GM19468 (cell line): ENCODE measurements at regions not wholly inside any gene's neighbourhood (a gene's known extent, or its start where the extent isn't known, plus 50 kb on each side); places are given as distances from the start of the nearest gene placed in this dataset.
"Not testable (repeated sequence)": the region's sequence is repeated elsewhere in the genome, so short reads cannot be mapped to it uniquely, and the experiment has no call there.

ENCODE experiments used
- ATAC-seq: cut with Tn5 transposase; IDR thresholded peaks from one replicate; pipeline ENCODE4 v1.9.1; 2021; ENCODE audit warnings: mild to moderate bottlenecking, moderate library complexity, moderate number of reproducible peaks; ENCODE audit not compliant: unreplicated experiment; ENCODE audit errors: extremely low read depth

DNA sequence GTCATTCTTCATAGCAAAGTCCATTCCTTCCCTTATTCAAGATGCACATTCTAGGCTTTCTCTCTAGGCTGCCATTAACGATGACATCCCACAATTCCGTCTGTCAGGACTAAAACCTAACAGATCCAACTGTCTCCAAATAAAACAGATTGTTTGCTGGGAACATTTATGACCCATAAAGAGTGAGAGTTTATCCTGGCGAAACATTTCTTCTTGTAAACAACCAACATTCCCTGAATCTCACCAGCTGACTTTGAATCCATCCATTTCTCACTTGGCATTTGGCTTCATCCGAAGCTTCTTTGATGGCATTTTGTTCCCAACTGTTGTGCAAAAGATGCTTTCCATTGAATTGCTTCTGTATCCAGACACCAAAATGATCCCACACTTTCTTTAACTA lies 93.1 kb downstream of the OLIG3 start:
- ATAC-seq, result no peak

DNA sequence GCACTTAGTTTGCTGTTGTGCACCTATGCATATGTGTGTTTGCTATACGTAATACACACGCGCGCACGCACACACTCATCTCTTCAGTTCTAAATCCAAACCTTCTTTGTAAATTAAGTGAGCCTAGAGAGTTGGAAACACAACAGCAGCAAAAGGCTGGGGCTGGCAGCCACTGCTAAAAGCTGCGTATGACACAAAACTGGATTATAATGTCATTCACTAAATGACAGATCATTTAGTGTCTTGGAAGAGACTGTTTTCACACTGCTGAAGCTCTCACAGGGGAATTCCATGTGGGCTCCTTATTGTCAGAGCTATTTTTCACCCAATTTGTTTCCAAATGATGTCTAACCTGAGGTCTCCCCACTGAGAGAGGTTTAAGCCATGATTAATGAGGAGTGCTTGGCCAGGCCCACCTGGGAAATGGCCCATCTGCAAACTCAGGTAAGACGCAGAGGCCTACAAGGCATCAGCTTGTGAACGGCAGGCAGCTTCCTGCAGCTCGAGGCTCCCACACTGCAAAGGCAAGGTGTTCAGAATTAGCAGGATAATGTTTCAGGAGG lies 94.2 kb downstream of the OLIG3 start:
- ATAC-seq, result no peak

DNA sequence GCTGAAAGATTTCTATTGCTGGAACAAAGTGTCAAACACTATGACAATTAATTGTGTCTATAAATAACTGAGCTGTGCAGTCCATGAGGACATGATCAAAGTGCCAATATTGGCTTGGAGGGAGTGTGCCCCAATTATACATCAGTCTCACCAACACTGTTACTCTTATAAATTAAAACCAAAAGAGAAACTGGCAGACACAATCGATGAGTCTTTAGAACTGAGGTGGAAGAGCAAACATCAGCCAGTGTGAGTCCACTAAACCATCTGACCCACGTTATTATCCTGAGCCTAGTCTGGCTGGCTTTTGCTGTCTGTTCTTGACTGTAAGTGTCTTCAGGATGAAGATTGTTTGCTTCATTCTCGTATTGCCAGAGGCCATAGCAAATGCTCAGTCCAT lies 98.9 kb downstream of the OLIG3 start:
- ATAC-seq, result no peak

DNA sequence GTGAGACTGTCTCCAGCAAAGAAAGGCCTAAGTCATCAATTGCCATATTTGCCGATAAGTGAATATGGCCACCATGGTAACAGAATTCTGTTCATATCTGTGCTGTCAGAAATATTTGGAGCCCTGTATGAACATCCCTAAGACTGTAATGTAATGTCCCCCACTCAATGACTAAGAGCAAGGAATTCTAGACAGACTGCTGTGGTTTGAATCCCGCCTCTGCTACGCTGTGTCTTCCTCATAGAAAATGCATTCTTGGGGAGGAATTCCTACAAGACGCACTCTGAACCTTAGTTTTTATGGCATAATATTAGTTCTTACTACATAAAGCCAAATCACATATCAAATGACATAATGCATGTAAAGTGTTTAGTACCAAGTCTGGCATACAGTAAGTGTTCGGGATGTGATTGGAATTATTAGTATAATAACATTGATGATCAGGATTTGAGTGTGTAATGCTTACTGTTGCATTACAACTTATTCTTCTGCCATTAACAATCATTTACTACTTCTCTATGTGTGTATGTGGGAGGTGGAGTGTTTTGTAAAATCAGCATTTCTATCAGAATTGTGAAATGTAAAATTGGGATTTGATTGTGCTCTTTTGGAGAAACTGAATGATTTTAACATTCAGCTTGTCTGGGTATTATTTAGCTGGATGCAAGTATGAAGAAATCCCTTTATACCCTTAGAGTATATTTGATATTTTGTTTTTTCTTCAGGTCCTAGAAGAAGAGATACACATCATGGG lies 103.0 kb downstream of the OLIG3 start:
- no peak for ATAC-seq

DNA sequence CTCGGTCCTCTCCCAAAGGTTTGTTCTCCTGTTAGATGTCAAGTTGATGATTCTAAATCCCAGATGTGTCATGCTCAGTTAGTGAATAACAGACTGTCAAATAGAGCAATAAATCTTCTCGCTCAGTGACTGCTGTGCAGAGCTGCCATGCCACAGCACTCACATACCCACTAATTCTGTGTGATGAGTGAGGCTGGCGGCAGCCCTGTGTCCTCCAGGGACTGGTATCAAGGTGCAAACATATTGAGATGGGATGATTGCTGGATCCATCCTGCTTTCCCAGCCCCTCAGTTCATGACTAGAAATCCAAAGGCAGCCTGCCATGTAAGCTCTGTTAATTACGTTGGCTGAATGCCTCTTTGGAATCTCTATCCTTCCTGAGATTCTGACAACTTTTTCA lies 103.9 kb downstream of the OLIG3 start:
- ATAC-seq, result no peak

DNA sequence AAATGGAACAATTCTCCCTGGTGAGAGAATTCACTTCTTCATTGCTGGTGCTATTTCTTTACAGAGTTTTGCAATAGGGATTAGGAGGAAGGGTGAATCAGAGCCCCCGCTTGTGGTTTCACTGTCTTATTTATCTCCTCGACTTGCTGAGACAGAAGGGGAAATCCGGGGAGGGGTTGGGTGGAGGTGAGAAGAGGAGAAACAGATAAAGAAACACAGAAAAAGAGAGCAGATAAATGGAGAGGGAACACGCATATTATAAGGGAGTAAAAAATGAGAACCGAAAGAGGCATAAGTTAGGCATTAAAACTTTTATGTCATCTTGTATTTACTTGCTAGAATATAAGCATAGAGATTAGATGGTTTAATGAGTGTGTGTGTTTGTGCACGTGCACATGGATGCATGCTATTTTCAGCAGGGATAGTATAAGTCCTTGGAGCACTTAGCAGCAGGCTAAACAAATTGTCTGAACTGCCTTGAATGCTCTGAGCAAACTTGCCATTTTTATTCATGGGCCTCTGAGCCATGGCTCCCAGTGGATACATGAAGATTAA lies 105.0 kb downstream of the OLIG3 start:
- ATAC-seq, result no peak

DNA sequence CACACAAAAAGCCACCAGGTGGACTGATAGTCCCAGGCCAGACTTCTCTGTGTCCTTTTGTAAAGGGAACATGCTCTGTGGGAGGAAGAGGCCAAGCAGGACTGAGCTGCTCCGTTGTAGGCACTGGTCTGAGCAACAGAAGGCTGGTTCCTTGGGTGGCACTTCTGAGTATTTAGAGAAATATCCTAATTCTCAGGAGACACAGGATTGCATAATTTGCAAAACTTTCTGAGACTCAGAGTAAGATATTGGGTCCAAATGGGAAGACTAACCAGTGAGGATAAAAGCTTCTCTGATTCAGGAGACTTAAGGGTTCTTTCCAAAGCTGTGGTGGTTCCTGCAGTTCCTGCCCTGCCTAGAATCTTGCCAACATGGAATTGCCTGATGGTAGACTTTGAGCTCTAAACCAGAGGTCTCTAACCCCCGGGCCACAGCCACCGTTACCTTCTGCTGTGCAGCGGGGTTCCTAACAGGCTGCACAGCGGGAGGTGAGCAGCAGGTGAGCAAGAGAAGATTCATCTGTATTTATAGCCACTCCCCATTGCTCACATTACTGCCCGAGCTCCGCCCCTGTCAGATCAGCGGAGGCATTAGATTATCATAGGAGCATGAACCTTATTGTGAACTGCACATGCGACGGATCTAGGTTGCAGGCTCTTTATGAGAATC lies 107.0 kb downstream of the OLIG3 start:
- no peak for ATAC-seq

DNA sequence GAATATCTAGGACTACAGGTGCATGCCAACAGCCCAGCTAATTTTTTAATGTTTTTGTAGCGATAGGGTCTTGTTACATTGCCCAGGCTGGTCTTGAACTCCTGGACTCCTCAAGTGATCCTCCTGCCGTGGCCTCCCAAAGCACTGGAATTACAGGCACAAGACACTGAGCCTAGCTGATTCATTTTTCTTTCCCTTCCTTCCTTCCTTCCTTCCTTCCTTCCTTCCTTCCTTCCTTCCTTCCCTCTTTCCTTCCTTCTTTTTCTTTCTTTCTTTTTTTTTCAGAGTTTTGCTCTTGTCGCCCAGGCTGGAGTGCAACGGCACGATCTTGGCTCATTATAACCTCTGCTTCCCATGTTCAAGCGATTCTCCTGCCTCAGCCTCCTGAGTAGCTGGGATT lies 110.9 kb downstream of the OLIG3 start:
- not testable (repeated sequence) for ATAC-seq

DNA sequence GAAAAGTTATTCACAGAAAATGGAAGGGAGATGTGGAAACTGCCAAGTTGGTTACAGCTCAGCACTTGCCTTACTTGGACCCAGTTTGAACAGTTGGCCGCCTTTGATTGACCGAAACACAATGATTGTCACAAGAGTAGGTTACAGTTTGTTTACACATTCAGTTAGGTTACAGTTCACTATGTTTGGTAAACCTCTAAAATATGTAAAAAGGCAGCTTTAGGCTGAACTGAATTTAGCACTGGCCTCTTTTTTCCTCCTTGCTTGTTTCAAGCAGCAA lies 116.2 kb downstream of the OLIG3 start:
- ATAC-seq, result no peak

DNA sequence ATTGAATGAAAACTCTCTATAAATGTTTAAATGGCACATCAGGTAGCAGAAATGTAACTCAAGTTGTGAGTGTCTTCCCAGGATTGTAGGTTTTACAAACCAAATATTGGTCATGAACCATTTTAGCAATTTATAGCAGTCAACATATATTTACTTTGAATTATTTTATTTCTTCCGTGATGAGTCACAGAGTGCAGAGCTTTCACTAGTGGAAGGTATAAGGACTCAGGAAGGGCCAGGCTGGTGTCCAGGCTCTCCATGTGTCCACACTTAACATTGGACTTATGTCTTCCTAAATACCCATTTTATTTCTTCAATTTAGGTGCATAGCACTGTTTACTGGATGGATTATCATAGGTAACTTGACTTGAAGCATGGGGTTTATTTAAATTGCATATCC lies 120.9 kb downstream of the OLIG3 start:
- no peak for ATAC-seq

DNA sequence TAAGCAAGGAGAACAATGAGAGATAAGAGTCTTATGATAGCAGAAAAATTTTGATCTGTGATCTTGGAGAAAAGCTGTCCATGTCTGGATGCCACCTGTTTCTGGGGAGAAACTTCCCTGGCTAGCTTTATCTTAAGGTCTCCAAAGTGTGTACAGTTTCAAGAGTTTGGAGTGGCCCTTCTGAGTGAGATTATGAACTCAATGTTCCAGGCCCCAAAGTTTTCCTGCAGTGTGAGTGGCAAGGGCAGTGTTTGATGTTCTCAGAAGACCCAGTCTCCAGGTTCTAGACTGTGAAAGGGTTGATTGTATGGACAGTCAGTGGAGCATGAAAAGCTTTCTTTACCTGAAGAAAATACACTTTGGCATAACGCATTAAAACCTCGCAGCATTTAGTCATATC lies 121.7 kb downstream of the OLIG3 start:
- no peak for ATAC-seq

DNA sequence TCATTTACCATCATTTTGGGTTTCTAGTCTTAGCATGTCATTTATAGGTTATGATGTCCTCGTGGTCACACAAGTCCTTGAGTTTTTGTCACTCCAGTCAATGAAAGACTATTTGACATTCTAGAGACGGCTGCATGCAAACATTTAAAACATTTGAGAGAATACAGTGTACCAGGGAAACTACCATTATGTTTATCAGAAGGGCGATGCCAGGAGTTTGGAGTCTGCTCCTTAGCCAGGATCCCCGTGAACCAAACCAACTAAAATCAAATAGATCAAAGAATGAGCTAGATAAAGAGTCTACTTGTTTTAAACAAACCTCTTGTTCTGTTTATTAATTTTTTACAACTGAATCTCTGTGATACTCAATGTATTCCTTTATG lies 122.6 kb downstream of the OLIG3 start:
- no peak for ATAC-seq

DNA sequence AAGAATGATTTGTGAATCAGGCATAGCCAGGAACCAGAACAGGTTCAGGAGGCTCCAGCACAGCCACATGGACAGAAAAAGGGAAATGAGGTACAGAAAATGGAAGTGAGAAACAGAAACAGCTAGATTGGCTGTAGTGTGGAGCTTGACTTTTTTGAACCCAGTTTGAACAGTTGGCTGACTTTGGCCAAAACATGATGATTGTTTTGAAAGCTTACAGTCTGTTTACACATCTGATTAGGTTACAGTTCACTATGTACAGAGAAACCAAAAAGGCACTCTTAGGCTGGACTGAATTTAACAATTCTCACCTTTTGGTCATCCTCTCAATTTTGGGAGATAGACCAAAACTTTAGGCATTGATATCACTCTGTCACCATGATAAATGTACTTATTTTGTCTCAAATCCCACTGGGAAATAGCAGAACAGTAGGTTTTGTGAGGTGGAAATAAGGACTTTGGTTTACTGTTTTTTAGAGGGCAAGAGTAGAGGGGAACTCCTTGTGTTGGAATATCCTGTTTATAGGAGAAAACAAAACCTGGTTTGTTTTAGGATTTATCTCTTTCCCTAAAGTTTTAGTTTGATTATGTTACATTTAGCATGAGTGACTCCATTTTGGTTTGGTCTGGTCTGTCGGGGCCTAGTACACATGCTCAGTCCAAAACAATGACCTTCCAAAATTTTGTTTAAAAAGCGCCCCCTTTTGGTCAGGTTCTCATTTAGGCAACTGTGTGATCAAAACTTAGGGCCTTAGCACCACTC lies 123.1 kb downstream of the OLIG3 start:
- ATAC-seq, result no peak

DNA sequence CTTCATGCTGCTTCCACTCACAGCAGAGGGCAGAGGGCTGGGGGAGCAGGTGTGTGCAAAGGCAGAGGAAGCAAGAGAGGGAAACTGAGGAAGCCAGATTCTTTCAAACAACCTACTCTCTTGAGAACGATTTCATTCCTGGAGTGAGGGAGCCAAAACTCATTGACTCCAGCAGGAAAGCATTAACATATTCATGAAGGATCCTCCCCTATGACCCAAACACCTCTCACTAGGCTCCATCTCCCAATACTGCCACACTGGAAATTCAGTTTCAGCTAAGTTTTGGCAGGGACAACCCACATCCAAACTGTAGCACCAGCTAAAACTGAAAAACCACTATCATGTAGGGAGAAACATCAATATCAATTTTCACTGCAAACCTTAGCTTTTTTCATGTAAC lies 125.1 kb downstream of the OLIG3 start:
- ATAC-seq, result no peak

DNA sequence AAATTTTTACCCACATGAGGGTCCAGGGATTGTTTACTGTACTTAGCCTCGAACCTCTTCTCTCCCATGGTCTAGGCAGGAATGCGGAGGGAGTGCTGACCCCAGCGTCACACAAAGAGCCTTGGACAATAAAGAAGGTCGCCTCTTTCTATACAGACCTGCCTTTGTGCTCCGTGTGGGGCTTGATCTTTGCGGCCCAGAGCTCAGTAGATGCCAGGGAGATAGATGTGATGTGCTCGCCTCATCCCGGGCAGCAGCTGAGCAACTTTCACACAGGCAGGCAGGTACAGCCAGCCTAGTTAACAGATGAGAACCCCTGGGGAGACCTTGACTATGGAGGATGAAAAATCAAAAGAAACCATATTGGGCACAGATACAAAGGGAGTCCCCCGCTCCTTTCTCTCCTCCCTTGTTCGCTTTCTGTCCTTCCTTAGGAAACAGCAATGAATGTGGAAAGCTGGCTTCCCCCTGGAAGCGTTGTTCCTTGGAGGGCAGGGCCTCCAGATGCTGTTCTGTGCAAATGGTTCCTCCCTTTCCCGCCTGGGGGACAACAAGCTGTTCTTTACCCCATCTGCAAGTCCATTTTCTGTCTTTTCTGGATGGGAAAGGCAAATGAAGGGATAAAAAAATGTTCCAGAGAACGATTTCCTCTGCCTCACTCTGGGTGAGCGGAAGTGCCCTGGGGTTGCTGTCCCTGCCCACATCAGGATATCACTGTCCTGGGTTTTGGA lies 128.3 kb downstream of the OLIG3 start:
- no peak for ATAC-seq

DNA sequence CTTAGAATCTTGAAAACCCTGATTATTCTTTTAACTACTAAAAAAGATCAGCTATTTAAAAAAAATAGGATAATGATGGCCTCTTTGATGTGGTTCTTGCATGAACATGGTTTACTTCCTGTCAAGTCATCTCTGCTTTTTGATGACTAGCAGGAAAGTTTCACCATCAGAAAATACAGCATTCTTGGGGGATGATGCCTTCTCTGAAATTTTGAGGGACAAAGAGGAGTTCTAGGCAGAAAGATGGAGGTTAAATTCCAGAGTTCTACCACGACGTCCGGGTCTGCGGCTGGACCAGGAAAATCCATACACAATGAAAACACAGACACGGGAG lies 130.4 kb downstream of the OLIG3 start:
- no peak for ATAC-seq

DNA sequence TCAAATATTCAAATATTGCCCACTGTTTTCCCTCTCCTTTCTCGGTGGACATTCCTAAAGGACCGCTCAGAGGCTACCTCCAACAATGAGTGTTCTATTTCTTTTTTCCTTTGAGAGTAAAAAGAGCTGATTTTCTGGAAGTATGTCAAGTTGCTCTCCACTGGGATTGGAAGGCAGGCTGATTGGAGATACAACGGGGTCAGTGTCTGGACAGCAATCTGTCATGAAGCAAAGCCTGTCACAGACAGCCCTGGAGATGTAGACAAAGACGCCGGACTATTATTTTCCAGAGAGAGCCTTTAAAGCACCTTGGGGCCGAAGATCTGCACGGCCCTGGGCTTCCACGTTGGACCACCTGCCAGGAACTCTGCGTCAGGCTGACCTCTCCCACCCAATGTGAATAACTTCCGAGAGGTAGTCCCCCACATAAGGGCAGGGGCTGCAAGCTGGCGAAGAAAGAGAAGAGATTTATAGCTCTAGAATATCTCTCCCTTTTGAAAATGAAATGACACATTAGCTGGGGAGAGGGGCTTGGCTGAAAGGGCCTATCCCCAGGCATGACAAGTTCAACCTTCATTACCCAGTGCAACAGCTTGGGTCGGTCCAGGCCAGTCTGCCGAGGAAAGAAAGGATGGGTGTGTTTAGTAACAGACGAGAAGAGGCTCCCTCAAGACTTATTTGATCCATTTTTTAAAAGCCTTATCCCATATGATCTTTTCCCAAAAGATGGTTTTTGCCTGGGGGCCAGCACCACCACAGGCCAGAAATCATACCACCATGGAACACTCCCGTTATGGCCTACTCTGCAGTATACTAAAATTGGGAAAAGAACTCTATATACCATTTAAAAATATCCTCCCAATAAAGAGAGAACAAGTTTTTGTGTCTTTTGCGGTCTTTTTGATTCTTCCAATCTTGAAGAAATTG lies 131.1 kb downstream of the OLIG3 start:
- no peak for ATAC-seq

DNA sequence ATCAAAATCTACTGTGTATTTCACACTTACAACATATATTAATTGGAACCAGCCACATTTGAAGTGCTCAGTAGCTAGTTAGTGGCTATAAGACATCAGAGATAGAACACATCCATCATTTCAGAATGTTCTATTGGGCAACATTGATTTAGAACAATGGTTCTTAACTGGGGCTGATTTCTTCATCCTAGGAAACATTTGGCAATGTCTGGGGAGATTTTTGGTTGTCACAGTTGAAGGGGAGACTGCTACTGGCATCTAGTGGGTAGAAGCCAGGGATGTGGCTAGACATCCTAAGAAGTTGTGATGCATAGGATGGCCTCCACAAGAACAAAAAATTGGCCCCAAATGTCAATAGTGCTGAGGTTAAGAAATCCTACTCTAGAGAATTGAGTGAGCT lies 132.5 kb downstream of the OLIG3 start:
- no peak for ATAC-seq

DNA sequence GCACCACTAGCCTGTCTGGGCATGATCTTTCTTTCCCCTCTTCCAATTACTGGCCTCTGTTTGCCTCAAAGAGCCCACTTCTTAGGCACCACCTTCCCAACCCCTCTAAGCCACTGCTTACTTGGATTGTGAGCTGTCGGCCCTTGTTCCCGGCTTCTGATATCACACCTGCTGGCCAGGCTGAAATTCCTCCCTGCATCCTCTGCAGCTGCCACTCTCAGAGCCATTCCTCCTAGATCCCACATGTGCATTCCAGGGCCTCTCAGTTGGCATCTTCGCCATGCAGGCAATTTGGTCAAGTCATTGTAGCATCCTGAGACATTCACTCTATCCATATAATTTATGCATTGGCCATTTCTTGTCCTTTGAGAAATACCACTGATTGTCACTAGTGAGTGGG lies 135.9 kb downstream of the OLIG3 start:
- ATAC-seq, result no peak

DNA sequence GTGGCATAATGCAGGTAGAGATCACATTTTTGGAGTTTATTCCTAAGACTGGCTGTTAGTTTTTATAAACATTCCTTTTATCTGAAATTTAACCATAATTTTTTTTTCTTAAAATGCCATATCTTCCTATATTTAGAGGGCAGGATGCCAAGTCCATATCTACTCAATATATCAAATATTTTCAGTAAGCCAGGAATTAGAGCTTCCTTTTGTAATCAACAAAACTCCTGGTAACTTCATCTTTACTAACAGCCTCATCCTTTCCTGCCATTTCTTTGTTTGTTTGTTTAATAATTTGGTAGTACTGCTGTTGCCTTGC lies 136.3 kb downstream of the OLIG3 start:
- no peak for ATAC-seq
